Testis (tissue), 2 donors: ENCODE measurements at regions not wholly inside any gene's neighbourhood (a gene's known extent, or its start where the extent isn't known, plus 50 kb on each side); places are given as distances from the start of the nearest gene placed in this dataset.

Source experiments
- CTCF ChIP-seq, 3 experiments: fragments of 450-650 bp in 2 of 3; fragments of 200-600 bp in 1 of 3; sonication (generic) in 1 of 3; IDR thresholded peaks; one replicate each; pipeline ENCODE4 v1.5.1; 2016 to 2019; ENCODE audit warnings: antibody characterized with exemption in 3 of 3, mild to moderate bottlenecking in 2 of 3, moderate library complexity in 1 of 3
- POLR2A ChIP-seq: fragments of 450-650 bp; IDR thresholded peaks from one replicate; pipeline ENCODE4 v1.6.1; 2017; ENCODE audit warnings: antibody characterized with exemption, mild to moderate bottlenecking, moderate library complexity

DNA sequence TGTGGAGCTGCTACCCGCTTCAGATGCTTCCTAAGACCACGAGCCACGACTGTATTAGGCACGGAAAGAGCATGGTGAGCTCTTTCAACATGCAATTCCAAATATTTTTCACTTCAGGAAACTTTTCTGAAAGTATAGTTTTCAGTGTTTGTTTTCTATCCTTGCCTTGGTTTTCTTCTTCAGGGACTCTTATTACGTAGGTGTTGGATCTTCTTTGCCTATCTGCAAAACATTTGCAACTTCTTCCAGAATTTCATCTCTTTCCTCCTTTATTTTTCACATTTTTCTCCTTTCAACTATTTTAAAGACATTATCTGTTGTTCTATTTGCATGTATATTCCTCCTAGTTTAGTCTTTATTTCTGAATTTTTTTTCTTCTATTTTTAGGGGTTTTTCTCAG, 148.9 kb upstream of the LSM14A start:
- TF ChIP-seq CTCF (IDR thresholded peaks at IDR 0.05): no peak
- no peak for TF ChIP-seq POLR2A
